Stimulated activated CD4-positive, alpha-beta T cell treated with anti-CD3 and anti-CD28 coated beads, Interleukin-15, amount 100 ng/mL, for 1 hour (primary cell): ENCODE measurements at regions not wholly inside any gene's neighbourhood (a gene's known extent, or its start where the extent isn't known, plus 50 kb on each side); places are given as distances from the start of the nearest gene placed in this dataset.
"Not testable (repeated sequence)": the region's sequence is repeated elsewhere in the genome, so short reads cannot be mapped to it uniquely, and the experiment has no call there.

Source experiments
- DNase-seq, 2 donors: peaks; one replicate each; pipeline ENCODE4 v3.0.0-alpha.2; 2020; ENCODE audit warnings: low read depth in 1 of 2, low spot score in 1 of 2

- DNase-seq: no peak
Measured at GRCh38 chr6:113758214-113758613, 98.9 kb upstream of the MARCKS start.

- DNase-seq: no peak
Measured at GRCh38 chr6:113758826-113759574, 98.1 kb upstream of the MARCKS start.

- no peak for DNase-seq
Measured at GRCh38 chr6:113762641-113763040, 94.5 kb upstream of the MARCKS start.

- DNase-seq: no peak
Measured at GRCh38 chr6:113763311-113763766, 93.8 kb upstream of the MARCKS start.

- no peak for DNase-seq
Measured at GRCh38 chr6:113763876-113764275, 93.3 kb upstream of the MARCKS start.

- DNase-seq: no peak
Measured at GRCh38 chr6:113765909-113766308, 91.2 kb upstream of the MARCKS start.

GRCh38 chr6:113767985-113768384, 89.2 kb upstream of the MARCKS start:
- no peak for DNase-seq

GRCh38 chr6:113772961-113773360, 84.2 kb upstream of the MARCKS start:
- DNase-seq: no peak

- DNase-seq: no peak
Measured at GRCh38 chr6:113774127-113774825, 82.9 kb upstream of the MARCKS start.

GRCh38 chr6:113776998-113777397, 80.1 kb upstream of the MARCKS start:
- DNase-seq: no peak

- DNase-seq: no peak
Measured at GRCh38 chr6:113777601-113778000, 79.5 kb upstream of the MARCKS start.

GRCh38 chr6:113779656-113780055, 77.5 kb upstream of the MARCKS start:
- DNase-seq: no peak

- no peak for DNase-seq
Measured at GRCh38 chr6:113782636-113783035, 74.5 kb upstream of the MARCKS start.

GRCh38 chr6:113786168-113786567, 71.0 kb upstream of the MARCKS start:
- DNase-seq: no peak

GRCh38 chr6:113788586-113788985, 68.6 kb upstream of the MARCKS start:
- no peak for DNase-seq

GRCh38 chr6:113791225-113791624, 65.9 kb upstream of the MARCKS start:
- DNase-seq: not testable (repeated sequence)

GRCh38 chr6:113795371-113795770, 61.8 kb upstream of the MARCKS start:
- DNase-seq: not testable (repeated sequence)

GRCh38 chr6:113796038-113796437, 61.1 kb upstream of the MARCKS start:
- no peak for DNase-seq

- no peak for DNase-seq
Measured at GRCh38 chr6:113802779-113803178, 54.4 kb upstream of the MARCKS start.

GRCh38 chr6:113805173-113805790, 51.9 kb upstream of the MARCKS start:
- no peak for DNase-seq

GRCh38 chr6:113805811-113806495, 51.2 kb upstream of the MARCKS start:
- DNase-seq: no peak
